IPS-15b (cell line): ENCODE measurements at regions not wholly inside any gene's neighbourhood (a gene's known extent, or its start where the extent isn't known, plus 50 kb on each side); places are given as distances from the start of the nearest gene placed in this dataset.

Source experiments
- H3K27me3 ChIP-seq: one replicate; pipeline ENCODE4 v1.6.1; 2013; ENCODE audit warnings: low read length; ENCODE audit not compliant: control insufficient read depth, insufficient read depth
- H3K36me3 ChIP-seq: one replicate; pipeline ENCODE4 v1.6.1; 2013; ENCODE audit warnings: low read length; ENCODE audit not compliant: control insufficient read depth, insufficient read depth
- H3K4me1 ChIP-seq: one replicate; pipeline ENCODE4 v1.6.1; 2013; ENCODE audit warnings: mild to moderate bottlenecking, low read length; ENCODE audit not compliant: control insufficient read depth, insufficient read depth
- H3K4me3 ChIP-seq: one replicate; pipeline ENCODE4 v1.5.1; 2013; ENCODE audit warnings: low read depth, low read length
- H3K9ac ChIP-seq: one replicate; pipeline ENCODE4 v1.6.1; 2013; ENCODE audit warnings: low read depth, mild to moderate bottlenecking, low read length
- H3K9me3 ChIP-seq: one replicate; pipeline ENCODE4 v1.6.1; 2013; ENCODE audit warnings: mild to moderate bottlenecking, low read length; ENCODE audit not compliant: control insufficient read depth, insufficient read depth

GRCh38 chr3:177307391-177307790, 110.1 kb upstream of the TBL1XR1 start:
- Histone ChIP-seq H3K27me3 (no peaks in the 10 kb centered on the region), H3K4me1 (no peaks in the 10 kb centered on the region), H3K9ac (no peak overlapping the region), H3K4me3 (no peak overlapping the region), H3K36me3 (no peaks in the 10 kb centered on the region), H3K9me3 (no peaks in the 10 kb centered on the region)

DNA sequence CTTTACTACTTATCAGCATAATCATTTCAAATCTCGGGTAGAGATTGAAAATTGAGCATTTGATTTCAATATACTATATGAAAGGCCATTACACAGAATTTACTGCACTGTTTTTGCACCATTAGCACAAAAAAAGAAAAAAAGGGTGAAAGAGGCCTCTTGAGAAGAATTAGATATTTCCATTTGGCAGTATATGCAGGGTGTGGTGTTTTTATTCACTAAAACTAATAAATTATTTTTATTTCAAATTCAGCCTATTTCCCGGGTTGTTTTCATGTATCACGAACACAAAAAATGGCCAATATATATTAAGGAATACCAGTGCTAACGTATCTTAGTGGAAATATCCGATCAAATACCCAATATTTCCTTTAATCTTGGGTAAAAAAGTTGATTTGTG, 110.5 kb upstream of the TBL1XR1 start:
- Histone ChIP-seq H3K4me3 (no peak overlapping the region), H3K27me3 (no peaks in the 10 kb centered on the region), H3K36me3 (no peaks in the 10 kb centered on the region), H3K9me3 (no peaks in the 10 kb centered on the region), H3K4me1 (no peaks in the 10 kb centered on the region), H3K9ac (no peak overlapping the region)

DNA sequence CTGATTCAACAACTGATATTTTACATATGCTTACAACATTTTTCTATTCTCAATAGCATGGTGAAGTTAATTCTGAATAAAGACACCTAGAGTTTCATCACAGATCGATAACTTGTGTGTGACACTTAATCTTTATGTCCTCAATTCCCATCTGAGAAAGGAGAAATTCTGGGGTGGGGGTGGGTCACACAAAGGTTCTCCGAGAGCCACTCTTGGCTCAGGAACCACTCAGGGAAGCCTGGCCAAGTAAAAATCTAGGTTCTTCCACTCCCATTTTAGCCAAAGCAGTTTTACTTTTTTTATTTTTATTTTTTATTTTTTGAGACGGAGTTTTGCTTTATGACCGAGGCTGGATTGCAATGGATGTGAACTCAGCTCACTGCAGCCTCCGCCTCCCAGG, 111.0 kb upstream of the TBL1XR1 start:
- H3K36me3 ChIP-seq: no peaks in the 10 kb centered on the region
- H3K4me1 ChIP-seq: no peaks in the 10 kb centered on the region
- no peak overlapping the region for H3K4me3 ChIP-seq

GRCh38 chr3:177308911-177309310, 111.6 kb upstream of the TBL1XR1 start:
- Histone ChIP-seq H3K36me3 (no peaks in the 10 kb centered on the region), H3K9me3 (no peaks in the 10 kb centered on the region), H3K27me3 (no peaks in the 10 kb centered on the region), H3K4me1 (no peaks in the 10 kb centered on the region), H3K4me3 (no peak overlapping the region), H3K9ac (no peak overlapping the region)

More for the DNA sequence above, 111.0 kb upstream of the TBL1XR1 start:
- no peak overlapping the region for H3K9ac ChIP-seq
- no peaks in the 10 kb centered on the region for H3K9me3 ChIP-seq
- no peaks in the 10 kb centered on the region for H3K27me3 ChIP-seq

DNA sequence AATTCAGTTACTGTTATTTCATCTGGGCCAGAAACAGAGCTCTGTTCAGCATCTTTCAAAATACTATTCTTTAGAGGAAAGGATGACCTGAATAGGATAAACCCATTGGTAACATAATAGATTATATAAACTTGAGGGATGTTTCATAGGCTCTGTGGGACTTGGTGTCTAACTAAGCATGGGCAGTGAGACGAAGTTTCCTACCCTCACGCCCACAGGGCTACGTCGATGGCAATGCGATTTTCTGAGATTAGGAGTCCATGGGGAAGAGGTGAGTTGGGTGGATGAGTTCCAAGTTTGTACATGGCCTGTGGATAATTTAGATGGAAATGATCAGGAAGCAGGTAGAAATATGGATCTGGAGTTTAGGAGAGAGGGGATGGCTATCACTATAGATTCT, 115.2 kb upstream of the TBL1XR1 start:
- H3K4me1 ChIP-seq: no peaks in the 10 kb centered on the region
- no peak overlapping the region for H3K4me3 ChIP-seq
- no peak overlapping the region for H3K9ac ChIP-seq
- H3K9me3 ChIP-seq: no peaks in the 10 kb centered on the region
- H3K36me3 ChIP-seq: no peaks in the 10 kb centered on the region
- no peaks in the 10 kb centered on the region for H3K27me3 ChIP-seq

GRCh38 chr3:177314897-177315296, 117.6 kb upstream of the TBL1XR1 start:
- H3K36me3 ChIP-seq: no peaks in the 10 kb centered on the region
- H3K4me1 ChIP-seq: no peaks in the 10 kb centered on the region
- H3K9me3 ChIP-seq: no peaks in the 10 kb centered on the region

GRCh38 chr3:177317247-177317646, 120.0 kb upstream of the TBL1XR1 start:
- no peak overlapping the region for H3K4me3 ChIP-seq
- no peaks in the 10 kb centered on the region for H3K9me3 ChIP-seq
- no peaks in the 10 kb centered on the region for H3K36me3 ChIP-seq
- H3K27me3 ChIP-seq: no peaks in the 10 kb centered on the region
- H3K4me1 ChIP-seq: no peaks in the 10 kb centered on the region
- no peak overlapping the region for H3K9ac ChIP-seq

More at GRCh38 chr3:177314897-177315296, 117.6 kb upstream of the TBL1XR1 start:
- H3K4me3 ChIP-seq: no peak overlapping the region
- H3K9ac ChIP-seq: no peak overlapping the region
- H3K27me3 ChIP-seq: no peaks in the 10 kb centered on the region

DNA sequence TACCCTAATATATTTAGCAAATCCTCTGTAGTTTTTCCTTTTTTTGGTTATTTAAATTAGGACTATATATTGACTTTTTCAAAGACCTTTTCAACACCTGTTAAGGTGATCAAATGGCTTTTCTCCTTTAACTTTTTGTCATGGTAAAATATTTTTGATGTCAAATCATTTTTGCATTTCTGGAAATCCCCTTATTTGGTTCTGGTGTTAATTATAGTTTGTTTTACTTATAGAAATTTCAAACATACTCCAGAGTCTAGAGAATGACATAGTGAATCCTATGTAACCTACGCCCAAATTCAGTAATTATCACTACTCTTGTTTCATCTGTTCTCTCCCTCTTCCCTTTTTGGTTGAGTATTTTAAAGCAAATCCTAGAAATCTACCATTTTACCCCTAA, 121.3 kb upstream of the TBL1XR1 start:
- Histone ChIP-seq H3K4me3 (no peak overlapping the region), H3K27me3 (no peaks in the 10 kb centered on the region), H3K36me3 (no peaks in the 10 kb centered on the region), H3K4me1 (no peaks in the 10 kb centered on the region), H3K9me3 (no peaks in the 10 kb centered on the region), H3K9ac (no peak overlapping the region)

GRCh38 chr3:177320765-177321247, 123.5 kb upstream of the TBL1XR1 start:
- Histone ChIP-seq H3K4me3 (no peak overlapping the region), H3K4me1 (no peaks in the 10 kb centered on the region), H3K36me3 (no peaks in the 10 kb centered on the region), H3K27me3 (no peaks in the 10 kb centered on the region), H3K9me3 (no peaks in the 10 kb centered on the region), H3K9ac (no peak overlapping the region)

GRCh38 chr3:177321819-177322218, 124.5 kb upstream of the TBL1XR1 start:
- no peaks in the 10 kb centered on the region for H3K9me3 ChIP-seq
- H3K9ac ChIP-seq: no peak overlapping the region
- H3K4me1 ChIP-seq: no peaks in the 10 kb centered on the region
- no peak overlapping the region for H3K4me3 ChIP-seq
- no peaks in the 10 kb centered on the region for H3K36me3 ChIP-seq
- H3K27me3 ChIP-seq: no peaks in the 10 kb centered on the region

GRCh38 chr3:177322881-177323280, 125.6 kb upstream of the TBL1XR1 start:
- H3K36me3 ChIP-seq: no peaks in the 10 kb centered on the region
- H3K9ac ChIP-seq: no peak overlapping the region
- H3K4me1 ChIP-seq: no peaks in the 10 kb centered on the region
- H3K27me3 ChIP-seq: no peaks in the 10 kb centered on the region
- H3K9me3 ChIP-seq: no peaks in the 10 kb centered on the region
- no peak overlapping the region for H3K4me3 ChIP-seq

- H3K4me1 ChIP-seq: no peaks in the 10 kb centered on the region
- H3K9ac ChIP-seq: no peak overlapping the region
- H3K27me3 ChIP-seq: no peaks in the 10 kb centered on the region
- no peaks in the 10 kb centered on the region for H3K9me3 ChIP-seq
- no peaks in the 10 kb centered on the region for H3K36me3 ChIP-seq
- H3K4me3 ChIP-seq: no peak overlapping the region
Observed at GRCh38 chr3:177329854-177330253, 132.6 kb upstream of the TBL1XR1 start.

DNA sequence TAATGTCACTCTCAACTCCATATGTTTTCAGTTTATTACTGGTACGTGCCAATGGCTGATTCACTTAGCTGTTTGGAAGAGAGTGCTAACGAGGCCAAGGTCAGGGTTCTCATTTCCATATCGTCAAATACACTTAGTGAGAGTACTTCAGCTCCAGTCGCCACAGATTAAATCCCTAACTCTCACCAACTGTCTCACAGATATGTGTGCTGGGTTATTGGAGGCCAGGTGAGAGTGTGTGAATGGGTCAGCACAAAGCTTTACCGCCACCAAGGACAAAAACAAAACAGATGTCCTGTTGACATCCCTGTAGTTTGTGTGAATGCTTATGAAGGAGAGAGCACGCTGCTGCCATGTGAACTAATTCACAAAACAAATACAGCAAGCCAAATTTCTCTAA, 133.5 kb upstream of the TBL1XR1 start:
- H3K36me3 ChIP-seq: no peaks in the 10 kb centered on the region
- H3K4me3 ChIP-seq: no peak overlapping the region
- no peaks in the 10 kb centered on the region for H3K4me1 ChIP-seq
- no peaks in the 10 kb centered on the region for H3K27me3 ChIP-seq
- no peaks in the 10 kb centered on the region for H3K9me3 ChIP-seq
- H3K9ac ChIP-seq: no peak overlapping the region
